GM21447 (cell line): ENCODE measurements at regions not wholly inside any gene's neighbourhood (a gene's known extent, or its start where the extent isn't known, plus 50 kb on each side); places are given as distances from the start of the nearest gene placed in this dataset.
"Not testable (repeated sequence)": the region's sequence is repeated elsewhere in the genome, so short reads cannot be mapped to it uniquely, and the experiment has no call there.

Source experiments
- ATAC-seq: cut with Tn5 transposase; IDR thresholded peaks from one replicate; pipeline ENCODE4 v1.9.1; 2021; ENCODE audit not compliant: unreplicated experiment

GRCh38 chr16:29284159-29284558 is 122.4 kb downstream of the NPIPB11 start:
- not testable (repeated sequence) for ATAC-seq

GRCh38 chr16:29278097-29278871 is 128.2 kb downstream of the NPIPB11 start:
- not testable (repeated sequence) for ATAC-seq

GRCh38 chr16:29276446-29276845 is 130.1 kb downstream of the NPIPB11 start:
- ATAC-seq: not testable (repeated sequence)

GRCh38 chr16:29274055-29275035 is 132.2 kb downstream of the NPIPB11 start:
- not testable (repeated sequence) for ATAC-seq

GRCh38 chr16:29273298-29274054 is 133.0 kb downstream of the NPIPB11 start:
- ATAC-seq: not testable (repeated sequence)

- ATAC-seq: not testable (repeated sequence)
Measured at GRCh38 chr16:29271721-29272675, 134.5 kb downstream of the NPIPB11 start.

- not testable (repeated sequence) for ATAC-seq
Measured at GRCh38 chr16:29270923-29271322, 135.6 kb downstream of the NPIPB11 start.

GRCh38 chr16:29270033-29270432 is 136.5 kb downstream of the NPIPB11 start:
- ATAC-seq: not testable (repeated sequence)

GRCh38 chr16:29269192-29269811 is 137.2 kb downstream of the NPIPB11 start:
- ATAC-seq: not testable (repeated sequence)

GRCh38 chr16:29268785-29269191 is 137.7 kb downstream of the NPIPB11 start:
- ATAC-seq: not testable (repeated sequence)

GRCh38 chr16:29268348-29268747 is 138.2 kb downstream of the NPIPB11 start:
- not testable (repeated sequence) for ATAC-seq

GRCh38 chr16:29267891-29268290 is 138.6 kb downstream of the NPIPB11 start:
- ATAC-seq: not testable (repeated sequence)

GRCh38 chr16:29267055-29267619 is 139.4 kb downstream of the NPIPB11 start:
- ATAC-seq: not testable (repeated sequence)

- ATAC-seq: not testable (repeated sequence)
Measured at GRCh38 chr16:29266612-29267011, 139.9 kb downstream of the NPIPB11 start.

GRCh38 chr16:29265255-29265853 is 141.2 kb downstream of the NPIPB11 start:
- ATAC-seq: not testable (repeated sequence)

GRCh38 chr16:29264080-29264837 is 142.3 kb downstream of the NPIPB11 start:
- ATAC-seq: not testable (repeated sequence)

GRCh38 chr16:29262725-29263124 is 143.8 kb downstream of the NPIPB11 start:
- ATAC-seq: not testable (repeated sequence)
